Endothelial cell (in vitro differentiated cells): ENCODE measurements at regions not wholly inside any gene's neighbourhood (a gene's known extent, or its start where the extent isn't known, plus 50 kb on each side); places are given as distances from the start of the nearest gene placed in this dataset.

Experiments
- DNase-seq: peaks from one replicate; pipeline ENCODE4 v3.0.0; 2021; ENCODE audit warnings: low spot score
- H3K27ac Mint-ChIP-seq: one replicate; pipeline ENCODE4 v1.8.0; 2021; ENCODE audit warnings: mixed read lengths, inconsistent platforms; ENCODE audit not compliant: unreplicated experiment
- H3K27me3 Mint-ChIP-seq: one replicate; pipeline ENCODE4 v1.8.0; 2021; ENCODE audit warnings: mild to moderate bottlenecking, moderate library complexity, mixed read lengths, inconsistent platforms; ENCODE audit not compliant: unreplicated experiment
- H3K36me3 Mint-ChIP-seq: one replicate; pipeline ENCODE4 v1.8.0; 2021; ENCODE audit warnings: mild to moderate bottlenecking, low read depth, mixed read lengths, inconsistent platforms; ENCODE audit not compliant: unreplicated experiment
- H3K4me1 Mint-ChIP-seq: one replicate; pipeline ENCODE4 v1.8.0; 2021; ENCODE audit warnings: mild to moderate bottlenecking, mixed read lengths, inconsistent platforms; ENCODE audit not compliant: unreplicated experiment
- H3K4me3 Mint-ChIP-seq: one replicate; pipeline ENCODE4 v1.8.0; 2021; ENCODE audit warnings: mild to moderate bottlenecking, mixed read lengths, inconsistent platforms; ENCODE audit not compliant: unreplicated experiment
- H3K9me3 Mint-ChIP-seq: one replicate; pipeline ENCODE4 v1.8.0; 2021; ENCODE audit warnings: mixed read lengths, inconsistent platforms; ENCODE audit not compliant: unreplicated experiment
- TF ChIP-seq, protein P1 (sequence below): fragments of 200-600 bp; sonication (generic); IDR thresholded peaks from one replicate; pipeline ENCODE4 v1.5.0; 2021; ENCODE audit warnings: antibody characterized with exemption; ENCODE audit not compliant: unreplicated experiment

DNA sequence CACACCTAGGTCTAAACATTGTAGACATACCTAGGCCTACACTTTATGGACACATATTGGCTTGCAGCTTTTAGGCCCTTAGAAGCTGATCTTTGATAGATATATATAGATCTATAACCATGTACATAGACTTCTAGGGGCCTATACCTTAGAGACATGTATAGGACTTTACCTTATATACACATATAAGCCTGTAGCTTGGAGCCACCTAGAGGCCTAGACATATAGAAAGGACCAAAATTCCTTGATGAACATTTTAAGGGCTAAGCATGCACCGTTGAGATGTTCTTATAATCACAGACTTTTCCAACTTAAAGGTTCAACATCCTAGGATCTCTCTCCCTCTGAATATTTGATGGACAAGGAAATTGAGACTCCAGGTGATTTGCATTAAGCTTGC is 371.7 kb upstream of the SASH1 start:
- H3K4me1 Mint-ChIP-seq, result no peaks in the 10 kb centered on the region
- no peak for DNase-seq
- TF ChIP-seq, protein P1, sequence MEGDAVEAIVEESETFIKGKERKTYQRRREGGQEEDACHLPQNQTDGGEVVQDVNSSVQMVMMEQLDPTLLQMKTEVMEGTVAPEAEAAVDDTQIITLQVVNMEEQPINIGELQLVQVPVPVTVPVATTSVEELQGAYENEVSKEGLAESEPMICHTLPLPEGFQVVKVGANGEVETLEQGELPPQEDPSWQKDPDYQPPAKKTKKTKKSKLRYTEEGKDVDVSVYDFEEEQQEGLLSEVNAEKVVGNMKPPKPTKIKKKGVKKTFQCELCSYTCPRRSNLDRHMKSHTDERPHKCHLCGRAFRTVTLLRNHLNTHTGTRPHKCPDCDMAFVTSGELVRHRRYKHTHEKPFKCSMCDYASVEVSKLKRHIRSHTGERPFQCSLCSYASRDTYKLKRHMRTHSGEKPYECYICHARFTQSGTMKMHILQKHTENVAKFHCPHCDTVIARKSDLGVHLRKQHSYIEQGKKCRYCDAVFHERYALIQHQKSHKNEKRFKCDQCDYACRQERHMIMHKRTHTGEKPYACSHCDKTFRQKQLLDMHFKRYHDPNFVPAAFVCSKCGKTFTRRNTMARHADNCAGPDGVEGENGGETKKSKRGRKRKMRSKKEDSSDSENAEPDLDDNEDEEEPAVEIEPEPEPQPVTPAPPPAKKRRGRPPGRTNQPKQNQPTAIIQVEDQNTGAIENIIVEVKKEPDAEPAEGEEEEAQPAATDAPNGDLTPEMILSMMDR, result no peak
- H3K27me3 Mint-ChIP-seq, result no peaks in the 10 kb centered on the region
- no peaks in the 10 kb centered on the region for H3K36me3 Mint-ChIP-seq
- H3K27ac Mint-ChIP-seq, result no peak overlapping the region
- no peaks in the 10 kb centered on the region for H3K9me3 Mint-ChIP-seq
- no peak overlapping the region for H3K4me3 Mint-ChIP-seq

DNA sequence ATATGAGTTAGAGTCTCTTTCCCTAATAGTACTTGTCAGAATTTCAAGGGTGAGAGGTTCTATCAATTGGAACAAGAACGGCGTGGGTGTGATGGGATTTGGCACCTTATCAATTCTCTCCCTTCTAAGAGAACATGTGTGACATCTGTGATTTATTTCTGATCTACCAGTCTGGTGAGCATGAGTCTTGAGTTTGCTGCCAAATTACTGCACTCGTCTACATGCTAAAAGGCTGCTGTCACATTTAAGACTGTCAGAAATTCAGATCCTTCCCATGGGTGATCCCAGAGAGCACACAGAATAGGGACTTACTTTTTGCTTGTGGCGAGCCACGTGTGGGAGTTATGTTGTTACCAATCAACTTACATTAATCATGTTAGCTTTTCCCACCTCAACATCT is 370.2 kb upstream of the SASH1 start:
- Mint-ChIP-seq H3K4me1 (no peaks in the 10 kb centered on the region), H3K36me3 (no peaks in the 10 kb centered on the region), H3K4me3 (no peak overlapping the region), H3K27me3 (no peaks in the 10 kb centered on the region), H3K27ac (no peak overlapping the region), H3K9me3 (no peaks in the 10 kb centered on the region)
- TF ChIP-seq, protein P1, result no peak
- DNase-seq, result no peak

DNA sequence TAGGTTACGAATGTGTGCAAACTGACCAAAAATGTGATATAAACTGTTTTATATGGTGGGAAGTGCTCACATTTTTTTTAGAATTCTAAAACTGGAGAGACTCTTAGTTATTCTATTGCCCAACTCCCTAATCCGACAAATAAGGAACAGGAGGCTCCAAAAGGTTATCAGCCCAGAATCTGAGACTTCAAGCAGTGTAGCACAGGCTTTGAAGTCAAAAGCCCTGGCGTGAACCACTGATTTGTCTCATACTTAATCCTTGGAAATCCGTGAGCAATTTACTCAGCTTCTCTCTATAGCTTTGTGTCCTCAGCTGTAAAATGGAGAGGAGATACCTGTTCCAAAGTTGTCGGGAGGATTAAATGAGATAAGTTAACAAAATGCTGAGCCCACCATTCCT is 368.8 kb upstream of the SASH1 start:
- H3K36me3 Mint-ChIP-seq, result no peaks in the 10 kb centered on the region
- H3K27me3 Mint-ChIP-seq, result no peaks in the 10 kb centered on the region
- no peaks in the 10 kb centered on the region for H3K9me3 Mint-ChIP-seq
- TF ChIP-seq, protein P1, result no peak
- H3K27ac Mint-ChIP-seq, result no peak overlapping the region
- H3K4me1 Mint-ChIP-seq, result no peaks in the 10 kb centered on the region
- H3K4me3 Mint-ChIP-seq, result no peak overlapping the region
- no peak for DNase-seq

DNA sequence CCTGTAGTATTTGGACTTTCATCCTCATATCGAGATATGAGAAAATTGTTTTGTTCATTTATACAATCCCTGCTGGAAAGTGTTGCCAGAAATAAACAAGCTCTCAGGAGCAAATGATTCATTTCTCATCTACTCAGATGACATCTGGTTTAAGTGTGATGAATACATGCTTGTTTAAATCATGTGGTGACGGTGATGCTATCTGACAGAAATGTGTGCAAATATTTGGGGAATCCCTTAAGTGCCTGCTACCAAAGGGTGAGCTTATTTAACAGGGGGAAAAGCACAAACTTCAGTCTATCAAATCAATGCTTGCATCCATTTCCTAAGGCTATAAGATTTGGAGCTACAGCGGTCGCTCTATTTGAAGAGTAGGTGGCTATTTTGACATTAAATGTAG is 368.3 kb upstream of the SASH1 start:
- Mint-ChIP-seq H3K9me3 (no peaks in the 10 kb centered on the region), H3K36me3 (no peaks in the 10 kb centered on the region), H3K27me3 (no peaks in the 10 kb centered on the region), H3K27ac (no peak overlapping the region), H3K4me1 (no peaks in the 10 kb centered on the region), H3K4me3 (no peak overlapping the region)
- TF ChIP-seq, protein P1, result no peak
- no peak for DNase-seq

DNA sequence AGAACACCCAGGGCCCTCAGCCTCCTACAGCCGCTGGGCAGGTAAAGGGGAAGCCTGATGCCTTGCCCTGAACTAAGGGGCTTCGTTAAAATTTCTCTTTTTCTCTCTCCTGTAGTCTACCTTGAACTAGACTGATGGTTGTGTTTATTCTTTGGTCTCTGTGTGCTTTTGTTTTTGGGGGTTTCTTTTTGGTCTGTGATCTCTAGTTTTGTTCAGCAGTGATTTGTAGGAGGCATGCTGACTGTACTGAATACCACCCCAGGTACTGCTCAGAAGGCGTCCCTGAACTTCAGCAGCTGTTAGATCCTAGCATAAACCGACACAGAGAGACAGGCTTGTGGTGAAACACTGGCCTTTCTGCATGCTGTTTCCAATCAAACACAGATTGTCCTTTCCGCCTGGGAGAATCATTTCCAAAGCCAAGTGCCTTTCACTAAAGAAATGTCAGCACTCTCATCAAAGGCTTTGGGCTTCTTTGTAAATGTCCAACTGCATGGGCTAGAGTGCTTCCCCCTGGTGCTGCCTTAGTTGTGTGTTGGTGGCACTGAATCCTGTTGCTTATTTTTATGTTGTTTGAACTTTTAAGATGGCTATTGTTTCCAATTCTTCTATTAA is 364.7 kb upstream of the SASH1 start:
- no peak for DNase-seq
- TF ChIP-seq, protein P1, result no peak
- no peaks in the 10 kb centered on the region for H3K36me3 Mint-ChIP-seq
- no peak overlapping the region for H3K4me3 Mint-ChIP-seq
- H3K27ac Mint-ChIP-seq, result no peak overlapping the region
- no peaks in the 10 kb centered on the region for H3K27me3 Mint-ChIP-seq
- H3K9me3 Mint-ChIP-seq, result no peaks in the 10 kb centered on the region
- H3K4me1 Mint-ChIP-seq, result no peaks in the 10 kb centered on the region
